Mesenchymal stem cell (in vitro differentiated cells and primary cell): ENCODE measurements at regions not wholly inside any gene's neighbourhood (a gene's known extent, or its start where the extent isn't known, plus 50 kb on each side); places are given as distances from the start of the nearest gene placed in this dataset.

Experiments
- DNase-seq: peaks from one replicate; pipeline ENCODE4 v3.0.0-alpha.2; 2013
- H2AFZ ChIP-seq: one replicate; pipeline ENCODE4 v1.6.1; 2013; ENCODE audit warnings: low read depth, mild to moderate bottlenecking, control low read depth, inconsistent platforms, low read length, moderate library complexity
- H2AK5ac ChIP-seq: 2 replicates; pipeline ENCODE4 v1.6.1; 2013; ENCODE audit warnings: low read length, moderate library complexity, mild to moderate bottlenecking, inconsistent platforms; ENCODE audit not compliant: severe bottlenecking
- H2BK120ac ChIP-seq: one replicate; pipeline ENCODE4 v1.6.1; 2013; ENCODE audit warnings: low read depth, mild to moderate bottlenecking, inconsistent platforms, low read length, moderate library complexity
- H2BK12ac ChIP-seq, 2 experiments: one replicate each; pipeline ENCODE4 v1.6.1; 2013; ENCODE audit warnings: inconsistent platforms in 2 of 2, low read length in 2 of 2, mild to moderate bottlenecking in 2 of 2, moderate library complexity in 2 of 2, control low read depth in 1 of 2
- H2BK15ac ChIP-seq: one replicate; pipeline ENCODE4 v1.6.1; 2013; ENCODE audit warnings: mild to moderate bottlenecking, low read depth, inconsistent platforms; ENCODE audit not compliant: poor library complexity, severe bottlenecking
- H2BK5ac ChIP-seq: 2 replicates; pipeline ENCODE4 v1.6.1; 2013; ENCODE audit warnings: low read depth, mild to moderate bottlenecking, low read length, control low read depth, inconsistent platforms; ENCODE audit not compliant: poor library complexity, severe bottlenecking
- H3K14ac ChIP-seq, 2 experiments: one replicate each; pipeline ENCODE4 v1.6.1; 2013; ENCODE audit warnings: inconsistent platforms in 2 of 2, low read length in 2 of 2, control low read depth in 1 of 2, mild to moderate bottlenecking in 1 of 2, moderate library complexity in 1 of 2
- H3K18ac ChIP-seq, 2 experiments: one replicate each; pipeline ENCODE4 v1.6.1; 2013; ENCODE audit warnings: inconsistent platforms in 2 of 2, low read length in 2 of 2, control low read depth in 1 of 2, low read depth in 1 of 2, mild to moderate bottlenecking in 1 of 2
- H3K23ac ChIP-seq, 2 experiments: one replicate each; pipeline ENCODE4 v1.6.1; 2013; ENCODE audit warnings: inconsistent platforms in 2 of 2, low read length in 2 of 2, mild to moderate bottlenecking in 2 of 2, moderate library complexity in 2 of 2, control low read depth in 1 of 2
- H3K27ac ChIP-seq: 2 replicates; pipeline ENCODE4 v1.5.1; 2013; ENCODE audit warnings: mild to moderate bottlenecking, moderate library complexity, low read length, control low read depth, inconsistent platforms; ENCODE audit not compliant: poor library complexity, severe bottlenecking
- H3K27me3 ChIP-seq, 2 experiments: 2 replicates each; pipeline versions ENCODE4 v1.6.1 to v1.7.0; 2013; ENCODE audit warnings: low read length in 2 of 2, mild to moderate bottlenecking in 2 of 2, moderate library complexity in 2 of 2, control low read depth in 1 of 2, inconsistent platforms in 1 of 2; ENCODE audit not compliant: control insufficient read depth in 1 of 2, insufficient read depth in 1 of 2
- H3K36me3 ChIP-seq, 2 experiments: 2 replicates each; pipeline versions ENCODE4 v1.6.1 to v1.7.0; 2013; ENCODE audit warnings: low read length in 2 of 2, control low read depth in 1 of 2, inconsistent platforms in 1 of 2, low read depth in 1 of 2, mild to moderate bottlenecking in 1 of 2; ENCODE audit not compliant: insufficient read depth in 2 of 2, control insufficient read depth in 1 of 2
- H3K4ac ChIP-seq, 2 experiments: one replicate each; pipeline ENCODE4 v1.6.1; 2013; ENCODE audit warnings: inconsistent platforms in 2 of 2, low read length in 2 of 2, mild to moderate bottlenecking in 2 of 2, moderate library complexity in 2 of 2, control low read depth in 1 of 2, low read depth in 1 of 2
- H3K4me1 ChIP-seq: 2 replicates; pipeline ENCODE4 v1.6.1; 2013; ENCODE audit warnings: low read depth, low read length, control low read depth; ENCODE audit not compliant: control insufficient read depth, insufficient read depth
- H3K4me2 ChIP-seq: 2 replicates; pipeline ENCODE4 v1.6.1; 2013; ENCODE audit warnings: low read length, mild to moderate bottlenecking, inconsistent platforms; ENCODE audit not compliant: poor library complexity, severe bottlenecking
- H3K4me3 ChIP-seq, 2 experiments: 2 replicates each; pipeline versions ENCODE4 v1.5.1 to v1.7.0; 2013; ENCODE audit warnings: low read length in 2 of 2, mild to moderate bottlenecking in 2 of 2, control low read depth in 1 of 2, low read depth in 1 of 2; ENCODE audit not compliant: insufficient read depth in 1 of 2
- H3K79me1 ChIP-seq: replicated peaks from 2 replicates; pipeline ENCODE4 v1.6.1; 2013; ENCODE audit warnings: mild to moderate bottlenecking, control low read depth, low read length, inconsistent platforms; ENCODE audit not compliant: poor library complexity, severe bottlenecking
- H3K9ac ChIP-seq: 2 replicates; pipeline ENCODE4 v1.7.0; 2013; ENCODE audit warnings: mild to moderate bottlenecking, low read length, moderate library complexity
- H3K9me3 ChIP-seq: 2 replicates; pipeline ENCODE4 v1.7.0; 2013; ENCODE audit warnings: mild to moderate bottlenecking, low read length; ENCODE audit not compliant: control insufficient read depth
- H4K8ac ChIP-seq: one replicate; pipeline ENCODE4 v1.6.1; 2013; ENCODE audit warnings: inconsistent platforms, mild to moderate bottlenecking, low read length, moderate library complexity
- H4K91ac ChIP-seq: one replicate; pipeline ENCODE4 v1.6.1; 2013; ENCODE audit warnings: mild to moderate bottlenecking, low read length, inconsistent platforms
- WGBS: methylation state at CpG from one replicate; pipeline ENCODE4 v1.1.7; 2013; ENCODE audit warnings: mixed read lengths; 5-methylcytosine and 5-hydroxymethylcytosine counted together

DNA sequence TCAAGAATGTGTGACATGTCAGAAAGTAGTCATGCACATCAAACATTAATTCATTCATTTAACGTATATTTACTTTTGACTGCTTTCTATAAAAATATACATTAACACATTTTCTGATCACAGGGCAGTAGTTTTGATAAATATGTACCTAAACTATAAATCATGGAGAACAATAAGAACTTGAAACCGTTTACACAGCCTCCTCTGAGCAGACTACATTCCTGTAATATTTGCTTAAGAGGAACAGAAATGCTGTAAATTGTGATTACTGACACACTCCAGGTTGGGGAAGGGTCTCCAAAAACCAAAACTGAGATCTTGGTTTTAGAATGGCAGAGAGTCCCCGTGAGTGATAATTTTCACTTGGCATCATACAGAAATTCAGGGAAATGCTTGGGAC, 120.7 kb upstream of the PPARGC1A start:
- 87% methylated on average over 1 of the region's 3 CpGs for WGBS

DNA sequence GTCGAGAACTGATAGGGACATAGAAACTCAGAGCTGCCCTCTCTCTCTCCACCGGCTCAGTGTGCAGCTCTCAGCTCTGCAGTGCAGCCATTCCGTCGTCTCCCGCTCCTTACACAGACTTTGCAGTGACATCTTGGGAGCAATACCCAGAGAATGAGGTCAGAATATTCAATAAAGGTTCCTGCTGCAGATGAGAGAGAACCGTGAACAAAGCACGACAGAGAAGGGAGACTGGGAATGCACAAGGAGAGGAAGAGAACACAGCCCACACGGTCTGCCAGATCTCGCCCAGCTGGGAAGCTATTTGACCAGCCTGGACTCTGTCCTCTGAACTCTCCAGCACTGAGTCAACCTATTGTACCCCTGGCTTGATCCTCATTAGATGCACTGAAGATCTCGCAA, 118.0 kb upstream of the PPARGC1A start:
- peak overlapping the region in 1 of 2 experiments; percentile 29 for H3K18ac ChIP-seq
- no peak overlapping the region for H2AFZ ChIP-seq
- no peaks in the 10 kb centered on the region for H3K79me1 ChIP-seq
- no peaks in the 10 kb centered on the region for H3K9me3 ChIP-seq
- no peaks in the 10 kb centered on the region for H3K36me3 ChIP-seq
- no peak overlapping the region for H4K8ac ChIP-seq
- no peak overlapping the region for H4K91ac ChIP-seq
- peak overlapping the region in 1 of 2 experiments; percentile 1 for H2BK12ac ChIP-seq
- H3K9ac ChIP-seq = no peak overlapping the region
- no peak overlapping the region for H3K14ac ChIP-seq
- H2BK5ac ChIP-seq = no peak overlapping the region
- H2AK5ac ChIP-seq = no peak overlapping the region
- H3K4me3 ChIP-seq = no peak overlapping the region
- no peak overlapping the region for H3K27ac ChIP-seq
- no peak overlapping the region for H3K4me2 ChIP-seq
- WGBS = 81% methylated on average over 9 of the region's 10 CpGs
- H3K23ac ChIP-seq = no peak overlapping the region
- peaks cover 2% of the 10 kb centered on the region for H3K4me1 ChIP-seq
- H3K4ac ChIP-seq = no peak overlapping the region
- no peak overlapping the region for H2BK120ac ChIP-seq
- DNase-seq = no peak
- H3K27me3 ChIP-seq = no peaks in the 10 kb centered on the region
- H2BK15ac ChIP-seq = no peak overlapping the region

More for the DNA sequence above, 120.7 kb upstream of the PPARGC1A start:
- Histone ChIP-seq H2BK12ac (no peak overlapping the region), H2AK5ac (no peak overlapping the region), H3K4me1 (no peaks in the 10 kb centered on the region), H3K4ac (no peak overlapping the region), H3K4me2 (no peak overlapping the region), H3K9me3 (no peaks in the 10 kb centered on the region), H3K27ac (no peak overlapping the region), H3K18ac (no peak overlapping the region), H3K9ac (no peak overlapping the region), H4K91ac (no peak overlapping the region), H3K14ac (no peak overlapping the region), H2BK15ac (no peak overlapping the region), H2BK120ac (no peak overlapping the region), H3K79me1 (no peaks in the 10 kb centered on the region), H3K27me3 (no peaks in the 10 kb centered on the region), H3K23ac (no peak overlapping the region), H4K8ac (no peak overlapping the region), H2BK5ac (no peak overlapping the region), H3K36me3 (no peaks in the 10 kb centered on the region), H3K4me3 (no peak overlapping the region), H2AFZ (no peak overlapping the region)
- no peak for DNase-seq

DNA sequence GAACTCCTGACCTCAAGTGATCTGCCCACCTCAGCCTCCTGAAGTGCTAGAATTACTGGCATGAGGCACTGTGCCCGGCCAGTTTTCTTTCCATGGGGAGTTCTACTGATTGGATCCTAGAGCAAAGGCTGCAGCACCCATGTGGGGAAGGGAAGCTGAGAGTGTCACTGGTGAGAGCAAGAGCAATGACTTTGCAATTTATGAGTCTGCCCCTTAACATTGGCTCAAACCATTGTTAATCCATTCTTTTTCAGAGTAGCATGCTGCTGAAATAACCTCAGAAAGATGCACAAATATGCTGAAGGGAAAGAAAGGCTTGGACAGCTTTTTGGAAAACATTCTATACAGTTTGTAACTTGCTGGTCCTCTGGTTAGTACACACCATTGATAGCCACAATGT, 116.4 kb upstream of the PPARGC1A start:
- no peak overlapping the region for H2AFZ ChIP-seq
- H3K14ac ChIP-seq = no peak overlapping the region
- DNase-seq = no peak
- no peak overlapping the region for H4K91ac ChIP-seq
- no peak overlapping the region for H2BK120ac ChIP-seq
- H2BK15ac ChIP-seq = no peak overlapping the region
- no peak overlapping the region for H3K23ac ChIP-seq
- 100% methylated on average over 1 of the region's 1 CpG for WGBS
- H3K9me3 ChIP-seq = no peaks in the 10 kb centered on the region
- no peak overlapping the region for H3K18ac ChIP-seq
- H2BK12ac ChIP-seq = no peak overlapping the region
- H3K4me2 ChIP-seq = no peak overlapping the region
- no peak overlapping the region for H2AK5ac ChIP-seq
- H2BK5ac ChIP-seq = no peak overlapping the region
- peak overlapping the region; percentile 47 for H4K8ac ChIP-seq
- no peaks in the 10 kb centered on the region for H3K79me1 ChIP-seq
- H3K36me3 ChIP-seq = no peaks in the 10 kb centered on the region
- no peak overlapping the region for H3K4me3 ChIP-seq
- H3K9ac ChIP-seq = no peak overlapping the region
- H3K4me1 ChIP-seq = peaks cover 3% of the 10 kb centered on the region
- no peak overlapping the region for H3K27ac ChIP-seq
- no peak overlapping the region for H3K4ac ChIP-seq
- no peaks in the 10 kb centered on the region for H3K27me3 ChIP-seq

GRCh38 chr4:24003926-24004325, 114.1 kb upstream of the PPARGC1A start:
- Histone ChIP-seq H3K23ac (no peak overlapping the region), H4K91ac (no peak overlapping the region), H2BK15ac (no peak overlapping the region), H2BK5ac (no peak overlapping the region), H3K36me3 (no peaks in the 10 kb centered on the region), H2BK120ac (no peak overlapping the region), H4K8ac (no peak overlapping the region), H3K4me3 (no peak overlapping the region), H3K79me1 (no peaks in the 10 kb centered on the region), H3K27me3 (no peaks in the 10 kb centered on the region), H3K4ac (no peak overlapping the region), H3K4me2 (no peak overlapping the region), H2BK12ac (no peak overlapping the region), H3K14ac (no peak overlapping the region), H3K27ac (peak overlapping the region; percentile 10), H3K9me3 (no peaks in the 10 kb centered on the region), H2AFZ (no peak overlapping the region), H3K18ac (no peak overlapping the region), H3K9ac (no peak overlapping the region), H2AK5ac (no peak overlapping the region), H3K4me1 (peaks cover 3% of the 10 kb centered on the region)
- WGBS = 56% methylated on average over 2 of the region's 4 CpGs
- peak; percentile 5 for DNase-seq
